HG02759 (cell line): ENCODE measurements at regions not wholly inside any gene's neighbourhood (a gene's known extent, or its start where the extent isn't known, plus 50 kb on each side); places are given as distances from the start of the nearest gene placed in this dataset.

Source experiments
- ATAC-seq: cut with Tn5 transposase; IDR thresholded peaks from one replicate; pipeline ENCODE4 v1.9.1; 2021; ENCODE audit warnings: mild to moderate bottlenecking, moderate library complexity; ENCODE audit not compliant: unreplicated experiment

DNA sequence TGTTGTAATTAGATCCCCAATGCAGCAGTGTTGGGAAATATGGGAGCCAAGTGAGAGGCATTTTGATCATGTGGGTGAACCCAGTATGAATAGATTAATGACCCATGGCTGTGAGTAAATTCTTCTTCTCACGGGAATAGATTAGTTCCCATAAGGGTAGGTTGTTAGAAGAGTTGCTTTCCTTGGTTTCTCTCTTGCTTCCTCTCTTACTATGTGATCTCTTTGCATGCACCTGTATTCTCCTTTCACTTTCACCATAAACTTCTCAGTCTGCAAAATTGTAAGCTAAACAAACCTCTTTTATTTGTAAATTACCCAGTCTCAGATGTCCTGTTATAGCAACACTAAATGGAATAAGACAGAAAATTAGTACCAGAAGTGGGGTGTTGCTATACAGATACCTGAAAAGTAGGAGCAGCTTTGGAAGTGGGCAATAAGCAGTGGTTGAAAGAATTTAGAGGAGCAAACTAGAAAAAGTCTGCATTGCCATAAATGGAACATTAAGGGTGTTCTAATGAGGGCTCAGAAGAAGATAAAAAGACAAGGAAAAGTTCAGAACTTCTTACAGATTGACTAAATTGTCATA, 1090.0 kb upstream of the ARRDC3 start:
- no peak for ATAC-seq

DNA sequence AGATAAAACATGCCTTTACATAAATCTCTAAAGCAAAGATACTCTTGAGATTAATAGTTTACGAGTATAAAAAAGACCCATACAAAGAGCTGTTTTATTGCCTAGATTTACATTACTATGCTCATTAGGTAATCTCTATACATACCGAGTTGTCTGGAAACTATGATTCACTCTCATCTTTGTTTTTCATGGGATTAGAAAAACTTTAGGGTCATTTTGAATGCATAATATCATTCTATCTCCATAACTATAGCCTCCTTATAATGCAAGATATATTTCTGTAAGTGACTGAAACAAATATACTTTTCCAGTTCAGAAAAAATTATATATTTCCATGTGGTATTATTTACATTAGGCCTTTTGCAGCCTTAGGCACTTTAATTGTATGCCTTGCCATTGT, 1088.7 kb upstream of the ARRDC3 start:
- ATAC-seq = no peak

DNA sequence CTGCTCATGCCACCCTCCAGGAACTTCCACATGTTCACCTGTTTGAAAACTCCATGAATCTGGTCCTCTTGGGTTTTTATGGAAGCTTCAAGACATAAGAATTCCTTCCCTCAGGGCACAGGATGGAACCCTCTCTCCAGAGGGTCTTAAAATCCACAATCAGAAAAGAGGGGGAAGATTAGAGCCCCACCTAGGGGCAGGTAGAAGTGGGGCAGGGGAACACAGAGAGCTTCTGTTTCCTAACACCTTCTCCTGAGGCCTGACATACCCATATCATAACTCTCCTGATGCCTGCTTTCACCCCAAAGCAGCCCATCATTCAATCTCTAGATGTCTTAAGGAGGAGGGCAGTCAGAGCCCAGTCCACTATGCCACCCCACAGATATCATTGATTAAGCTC, 1087.7 kb upstream of the ARRDC3 start:
- ATAC-seq = no peak

DNA sequence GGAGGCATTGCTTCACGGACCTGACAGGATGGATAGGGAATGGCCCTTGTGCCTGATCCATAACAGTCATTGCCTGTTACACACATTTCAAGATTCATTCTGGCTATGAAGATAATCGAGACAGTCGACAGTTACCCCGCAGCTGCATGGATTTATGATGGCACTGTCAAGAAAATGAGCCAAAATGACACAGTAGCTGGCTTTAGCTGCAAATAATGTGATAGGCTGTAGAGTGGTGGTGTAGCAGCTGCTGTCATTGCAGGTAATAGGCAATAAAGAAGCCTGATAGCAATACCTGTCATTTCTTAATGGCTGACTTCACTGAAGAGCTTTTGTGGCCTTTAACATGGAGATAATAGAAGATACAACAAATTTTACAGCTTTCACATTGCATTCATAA, 1085.2 kb upstream of the ARRDC3 start:
- ATAC-seq = no peak

DNA sequence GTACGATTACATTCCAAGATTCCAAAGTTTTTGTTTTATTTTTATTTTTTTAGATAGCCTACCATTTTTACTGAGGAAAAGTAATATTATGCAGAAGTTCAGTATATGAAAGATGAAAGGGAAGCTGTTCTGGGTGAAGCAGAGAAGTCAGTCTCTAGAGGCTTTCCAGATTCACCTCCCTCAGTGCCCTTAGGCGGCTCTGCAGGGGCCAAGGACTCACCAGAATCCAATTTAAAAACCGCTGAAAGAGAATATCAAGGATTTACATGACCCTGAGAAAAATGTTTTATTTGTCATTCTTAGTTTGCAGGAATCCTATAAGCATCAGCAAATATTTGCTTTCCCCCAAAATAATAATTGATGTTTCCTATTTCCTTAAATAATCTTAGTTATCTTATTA, 1084.6 kb upstream of the ARRDC3 start:
- ATAC-seq = no peak

DNA sequence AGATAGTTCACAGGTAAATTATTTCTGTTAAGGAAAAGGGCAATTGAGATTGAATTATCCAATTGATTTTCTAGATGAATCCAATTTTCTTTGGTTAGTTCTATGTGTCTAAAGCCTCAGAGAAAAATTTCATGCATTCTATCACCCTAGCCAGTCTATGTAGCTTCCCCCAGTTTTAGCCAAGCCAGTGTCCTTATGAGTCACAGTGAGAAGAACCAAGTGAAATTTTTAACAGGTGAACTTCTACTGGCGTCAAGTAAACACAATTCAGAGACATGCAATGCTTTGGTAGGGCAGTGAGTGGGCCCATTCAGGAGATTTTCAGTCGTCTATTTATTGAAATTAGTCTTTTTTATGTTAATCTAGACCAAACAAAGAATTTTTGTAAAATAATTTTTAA, 1077.4 kb upstream of the ARRDC3 start:
- ATAC-seq = peak; percentile 64

DNA sequence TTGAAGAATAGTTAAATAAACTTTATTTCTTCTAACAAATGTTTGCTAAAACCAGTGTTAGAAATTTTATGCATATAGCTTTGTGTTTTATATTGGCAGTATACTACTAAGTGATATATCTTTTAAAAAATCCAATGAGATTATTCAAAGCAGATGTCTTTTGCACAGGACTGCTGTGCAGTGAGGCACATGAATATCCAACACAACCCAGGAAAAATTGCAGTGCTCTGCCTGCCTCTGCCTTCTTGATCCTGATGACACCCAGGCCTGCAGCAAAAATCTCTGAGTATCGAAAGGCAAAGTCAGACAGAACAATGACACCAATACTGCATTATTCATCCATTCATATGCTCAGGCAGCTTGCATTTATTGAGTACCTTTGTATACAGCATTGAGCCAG, 1076.5 kb upstream of the ARRDC3 start:
- ATAC-seq = no peak

DNA sequence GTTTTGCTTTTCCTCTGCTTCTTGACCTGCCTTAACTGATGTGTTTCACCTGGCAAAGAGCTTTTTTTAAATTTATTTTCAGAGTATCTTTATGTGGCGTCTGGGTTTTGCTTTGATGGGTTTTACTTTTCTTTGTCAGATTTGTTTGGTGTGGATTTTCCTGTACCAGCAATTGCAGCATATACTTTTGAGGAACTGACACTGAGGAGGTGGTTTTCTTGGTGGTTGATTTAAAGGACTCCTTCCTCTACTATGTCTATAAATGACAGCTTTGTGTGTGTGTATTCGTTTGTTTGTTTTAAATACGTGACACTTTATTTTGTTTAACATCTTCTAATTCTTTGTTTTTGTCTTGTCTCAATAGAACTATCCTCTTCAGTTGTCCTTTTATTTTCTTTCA, 1071.9 kb upstream of the ARRDC3 start:
- peak; percentile 99 for ATAC-seq

DNA sequence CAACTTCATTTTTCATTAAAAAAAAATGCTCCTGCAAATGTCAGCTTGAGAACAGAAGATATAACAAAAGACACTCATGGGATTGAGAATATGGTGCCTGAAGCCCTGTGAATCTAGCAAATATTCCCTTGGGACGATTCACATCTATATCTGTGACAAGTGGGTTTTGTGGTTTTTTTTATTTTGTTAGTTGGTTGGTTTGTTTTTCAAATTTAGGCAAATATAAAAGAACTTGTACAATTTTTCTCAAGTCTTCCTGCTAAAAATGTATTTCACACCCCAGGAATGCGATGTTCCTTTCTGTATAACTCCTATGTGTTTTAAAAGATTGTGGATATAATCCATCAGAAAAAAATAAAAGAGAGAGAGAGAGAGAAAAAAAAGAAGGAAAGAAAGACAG, 1061.8 kb upstream of the ARRDC3 start:
- ATAC-seq = no peak

DNA sequence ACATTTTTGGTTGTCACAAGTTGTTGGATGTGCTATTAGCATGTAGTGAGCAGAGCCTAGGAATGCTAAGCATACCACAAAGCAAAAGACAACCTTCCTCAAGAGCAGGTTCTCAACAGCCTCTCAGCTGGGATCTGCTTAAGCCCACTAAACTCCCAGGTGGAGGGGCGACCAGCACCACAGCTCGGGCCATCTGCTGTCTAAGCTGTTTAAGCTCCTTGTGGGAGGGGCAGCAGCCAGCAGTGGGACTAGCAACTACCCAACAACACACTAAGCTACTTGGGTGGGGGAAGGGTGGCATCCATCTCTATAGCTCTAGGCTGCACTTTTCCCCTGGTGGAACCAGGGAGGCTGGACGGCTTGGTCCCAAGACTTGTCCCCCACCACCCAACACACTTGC, 1052.7 kb upstream of the ARRDC3 start:
- no peak for ATAC-seq

DNA sequence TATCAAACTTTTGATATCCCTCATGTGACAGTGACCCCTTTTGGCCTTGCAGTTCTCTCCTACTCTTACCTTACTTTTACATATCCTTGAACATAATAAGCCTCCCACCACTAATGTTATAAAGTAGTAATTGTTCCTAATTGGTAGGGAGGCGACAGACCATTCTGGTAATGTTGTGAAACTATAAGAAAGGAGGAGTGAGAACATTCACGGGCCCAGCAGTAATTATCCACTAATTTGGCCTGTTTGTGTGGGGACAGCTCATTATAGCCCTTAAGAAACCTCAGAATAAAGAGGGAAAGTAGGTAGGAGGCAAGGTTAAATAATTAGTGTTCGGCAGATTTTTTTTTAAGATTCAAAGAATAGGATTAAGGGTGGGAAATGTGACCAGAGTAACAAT, 1046.5 kb upstream of the ARRDC3 start:
- no peak for ATAC-seq

DNA sequence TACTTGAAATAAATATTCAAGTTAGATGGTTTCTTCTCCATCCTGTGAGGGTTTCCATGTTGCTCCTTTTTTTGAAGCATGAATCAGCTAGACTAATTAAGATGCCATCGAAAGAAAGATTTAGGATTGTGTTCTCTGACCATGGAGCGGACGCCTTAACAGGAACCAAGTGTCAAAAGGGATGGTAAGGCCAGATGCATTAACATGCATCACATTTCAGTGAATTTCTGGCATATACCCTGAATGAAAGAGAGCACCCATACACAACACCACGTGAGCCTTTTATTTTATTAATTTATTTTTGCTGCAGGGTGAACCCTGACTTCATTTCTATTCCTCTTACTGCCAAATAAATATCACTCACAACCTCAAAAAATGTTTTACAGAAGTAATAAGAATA, 1045.3 kb upstream of the ARRDC3 start:
- ATAC-seq = no peak

DNA sequence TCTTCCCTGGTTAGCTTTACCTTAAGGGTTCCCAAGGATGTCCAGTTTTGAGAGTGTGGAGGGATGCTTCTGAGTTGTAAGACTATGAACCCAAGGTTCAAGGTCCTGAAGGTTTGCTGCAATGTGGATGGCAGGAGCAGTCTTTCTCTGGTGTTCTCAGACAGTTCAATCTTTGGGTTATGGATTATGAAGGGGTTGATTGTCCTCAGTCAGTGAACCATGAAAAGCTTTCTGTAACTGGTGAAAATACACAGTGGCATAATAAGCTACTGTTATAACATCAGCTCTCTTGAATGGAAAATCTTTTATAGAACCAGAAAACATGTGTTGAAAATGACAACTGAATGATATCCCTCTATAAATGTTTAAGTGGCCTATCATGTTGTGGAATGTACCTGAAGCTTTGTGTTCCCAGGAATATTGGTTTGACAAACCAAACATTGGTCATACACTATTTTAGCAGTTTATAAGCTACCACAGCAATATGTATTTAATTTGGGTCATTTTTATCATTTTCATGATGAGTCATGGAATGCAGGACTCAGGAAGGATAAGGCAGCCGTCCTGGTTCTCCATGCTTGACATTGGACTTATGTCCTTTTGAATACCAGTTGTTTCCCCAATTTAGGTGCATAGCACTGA, 1041.8 kb upstream of the ARRDC3 start:
- ATAC-seq = no peak

DNA sequence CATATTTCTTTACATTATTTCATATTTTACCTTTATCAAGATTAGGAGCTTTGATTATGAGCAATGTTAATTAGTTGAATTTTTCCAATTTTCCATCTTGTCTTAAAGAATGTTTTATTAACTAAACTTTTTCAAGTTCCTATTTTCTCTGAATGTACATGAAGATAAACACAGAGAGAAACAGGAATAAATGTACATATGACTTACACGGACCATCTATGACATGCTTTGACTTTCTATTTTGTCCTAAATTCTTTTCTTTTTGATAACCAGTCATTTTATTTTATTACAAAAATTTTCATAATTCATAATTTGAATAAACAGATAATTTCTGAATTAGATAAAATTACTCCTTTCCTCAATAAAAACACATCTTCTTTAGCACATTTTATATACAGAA, 1038.8 kb upstream of the ARRDC3 start:
- ATAC-seq = no peak

DNA sequence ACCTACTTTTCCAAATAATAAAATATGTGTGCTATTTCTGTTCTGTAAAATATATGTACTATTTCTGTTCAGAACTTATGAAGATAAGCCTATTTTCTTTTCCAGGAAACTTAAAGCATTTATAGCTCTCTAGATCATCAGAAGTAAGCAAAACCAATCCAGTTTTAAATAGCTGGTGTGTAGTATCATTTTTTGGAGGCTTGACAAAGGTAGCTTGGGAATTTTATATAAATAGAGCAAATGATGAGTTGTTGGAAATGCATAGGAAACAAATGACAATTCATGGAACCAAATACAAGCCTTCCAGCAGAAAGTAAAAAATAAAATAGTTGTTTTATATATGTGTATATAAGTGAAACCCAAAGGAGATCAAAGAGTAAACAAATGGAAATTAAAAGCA, 1038.1 kb upstream of the ARRDC3 start:
- ATAC-seq = no peak

DNA sequence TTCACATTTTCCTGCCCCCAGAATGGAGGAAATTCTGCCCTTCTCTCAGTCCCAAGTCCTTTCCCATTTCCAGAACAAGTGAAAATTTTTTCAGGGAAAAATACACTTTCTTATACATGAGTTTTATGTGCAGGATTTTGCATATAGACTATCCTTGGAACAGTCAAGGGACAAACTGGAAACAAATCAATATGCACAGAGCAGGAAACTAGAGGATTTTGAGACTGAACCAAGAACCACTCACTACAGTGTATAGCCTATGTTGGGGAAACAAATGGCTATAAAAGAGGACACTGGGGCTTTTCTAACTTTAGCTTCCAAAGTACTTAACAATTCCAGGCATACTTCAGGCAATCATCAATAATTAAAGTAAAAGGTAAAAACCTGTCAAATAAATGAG, 1036.1 kb upstream of the ARRDC3 start:
- ATAC-seq = no peak

DNA sequence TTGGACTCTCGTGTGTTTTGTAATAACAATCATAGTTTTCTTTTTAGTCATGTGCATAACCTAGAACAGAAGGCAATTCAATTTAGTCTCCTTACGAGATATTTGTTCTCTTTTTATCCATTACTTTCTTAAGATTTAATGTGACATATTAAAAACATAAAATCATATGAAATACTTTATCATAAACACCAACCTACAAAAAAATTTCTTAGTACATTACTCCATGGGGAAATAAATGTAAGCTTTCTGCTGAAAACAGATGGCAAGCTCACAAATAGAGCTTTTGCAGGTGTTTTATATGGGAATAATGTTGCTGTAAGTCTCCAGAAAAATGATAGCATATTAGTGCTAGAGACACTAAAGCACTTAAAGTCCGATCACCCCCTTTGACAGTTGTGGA, 1035.2 kb upstream of the ARRDC3 start:
- no peak for ATAC-seq

DNA sequence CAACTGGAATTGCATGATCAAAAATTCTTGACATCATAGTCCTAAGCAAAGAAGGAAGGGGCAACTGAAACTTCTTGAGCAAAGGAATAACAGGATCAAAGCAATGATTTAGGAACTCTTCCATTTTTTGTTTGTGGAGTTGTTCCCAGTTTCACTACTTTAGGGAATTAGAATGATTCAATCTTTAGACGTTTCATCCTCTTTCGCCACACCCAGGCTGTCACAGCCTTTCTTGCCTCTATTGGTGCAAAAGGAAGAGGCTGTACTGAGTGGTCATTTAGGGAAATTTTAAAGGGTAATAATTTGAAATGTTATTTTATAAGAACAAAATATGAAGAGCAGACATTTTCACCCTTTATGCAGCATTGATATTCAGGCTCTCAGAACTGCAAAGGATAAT, 1026.0 kb upstream of the ARRDC3 start:
- ATAC-seq = no peak

DNA sequence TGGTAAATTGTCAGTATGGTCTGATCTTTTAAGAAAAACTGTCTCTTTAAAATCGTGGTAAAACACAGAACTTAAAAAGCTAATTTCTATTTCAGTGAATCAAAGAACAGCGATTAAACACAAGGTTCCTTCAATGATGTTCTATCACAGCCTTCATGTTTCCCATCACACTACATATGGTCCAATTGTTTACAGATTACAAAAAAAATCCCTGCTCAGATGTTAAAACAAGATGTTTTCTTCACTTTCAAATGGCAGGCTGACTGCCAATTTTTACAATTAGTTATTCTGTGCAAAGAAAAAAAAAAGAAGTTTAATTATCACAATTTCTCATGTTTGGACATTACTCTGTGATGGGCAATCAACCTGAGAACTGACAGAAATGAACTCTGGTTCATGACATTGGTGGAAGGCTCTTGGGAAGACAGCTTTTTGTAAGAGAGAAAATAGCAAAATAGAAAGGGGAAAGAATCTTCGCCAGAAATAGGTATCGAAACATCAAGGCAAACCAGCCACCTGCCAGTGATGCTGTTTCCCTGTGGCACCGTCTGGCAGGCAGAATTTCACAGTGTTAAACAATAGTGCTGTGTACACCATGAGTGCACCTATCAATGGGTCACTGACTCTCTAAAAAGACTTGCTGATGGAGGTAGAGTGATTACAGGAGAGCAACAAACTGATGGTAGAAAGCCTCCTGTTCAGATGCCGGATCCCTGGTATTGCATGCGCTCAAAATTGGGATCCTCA, 1020.0 kb upstream of the ARRDC3 start:
- ATAC-seq = no peak

DNA sequence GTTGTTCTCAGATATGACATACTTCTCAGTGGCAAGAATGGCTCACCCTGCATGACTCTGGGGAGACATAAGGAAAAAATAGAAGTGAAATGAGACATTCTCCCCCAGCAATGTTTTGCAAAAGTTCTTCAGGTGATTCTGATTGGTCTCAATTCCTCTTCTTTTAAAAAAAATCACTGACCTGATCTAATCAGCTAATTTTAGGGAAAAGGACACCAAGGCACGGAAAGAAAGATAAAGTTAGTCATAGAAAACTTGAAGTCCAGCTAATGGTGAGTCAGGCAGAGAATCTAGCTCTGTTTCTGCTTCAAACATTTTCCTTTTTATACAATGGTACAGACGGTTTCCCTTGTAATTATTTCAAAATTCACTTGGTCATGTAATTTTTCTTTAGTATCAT, 1018.9 kb upstream of the ARRDC3 start:
- no peak for ATAC-seq

DNA sequence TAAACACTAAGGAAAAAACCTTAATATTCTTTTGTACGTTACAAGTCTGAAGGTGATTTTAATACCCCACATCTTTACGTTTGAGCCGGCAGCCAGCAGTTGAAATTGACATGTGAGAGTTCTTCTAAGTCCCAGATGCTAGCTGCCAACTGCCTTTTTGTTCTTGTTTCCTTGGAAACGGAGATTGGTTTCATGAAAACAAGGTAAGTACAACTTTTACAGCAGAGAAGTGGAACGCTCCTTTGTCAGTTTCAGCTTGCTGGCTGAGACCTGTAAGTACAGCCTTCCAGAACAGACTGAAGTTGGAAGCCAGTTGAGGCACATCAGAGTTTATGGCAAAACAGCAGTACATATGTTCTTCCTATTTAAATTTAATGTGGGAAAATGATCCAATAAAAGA, 1018.4 kb upstream of the ARRDC3 start:
- no peak for ATAC-seq

DNA sequence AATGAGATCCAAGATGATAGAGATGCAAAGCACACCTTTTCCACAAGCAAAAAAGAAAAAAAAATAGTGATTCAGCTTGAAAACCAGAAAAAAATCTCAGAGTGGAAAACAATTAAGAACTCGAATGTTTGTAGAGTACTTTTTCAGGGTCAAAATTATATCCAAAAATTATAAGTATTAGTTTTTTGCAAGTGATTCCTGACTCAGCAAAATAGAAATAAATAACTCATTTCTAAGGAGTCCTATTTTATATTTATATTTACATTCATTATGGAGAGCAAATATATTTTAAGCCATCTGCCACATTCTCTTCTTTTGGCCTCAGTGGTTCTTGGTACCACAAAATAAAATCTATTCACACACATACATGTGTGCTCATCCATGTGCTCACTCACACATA, 1011.8 kb upstream of the ARRDC3 start:
- no peak for ATAC-seq

DNA sequence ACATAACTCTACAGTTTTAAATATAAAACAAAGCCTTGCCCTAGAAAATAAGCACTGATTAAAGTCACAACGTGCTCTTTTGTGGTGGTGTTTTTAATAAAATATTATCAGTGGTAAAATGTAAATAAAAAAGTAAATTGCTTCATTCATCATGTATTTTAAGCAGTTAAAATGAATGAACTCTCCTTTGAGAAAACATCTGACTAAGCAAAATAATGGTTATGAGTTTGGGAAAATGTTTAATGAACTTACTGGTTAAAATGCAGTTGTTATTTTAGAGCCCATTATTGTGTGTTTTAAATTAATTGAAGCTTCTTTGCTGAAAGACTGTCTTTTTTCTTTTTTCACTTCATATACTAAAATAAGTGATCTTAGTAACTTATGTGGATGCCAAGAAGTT, 1007.5 kb upstream of the ARRDC3 start:
- no peak for ATAC-seq
